C4-2B (cell line): ENCODE measurements at regions not wholly inside any gene's neighbourhood (a gene's known extent, or its start where the extent isn't known, plus 50 kb on each side); places are given as distances from the start of the nearest gene placed in this dataset.

Source experiments
- ZFX ChIP-seq: fragments of 450-650 bp; IDR thresholded peaks from 2 replicates; pipeline ENCODE4 v1.6.1; 2017
- TF ChIP-seq, protein P1 (sequence below): fragments of 450-650 bp; conservative IDR thresholded peaks from 2 replicates; pipeline ENCODE4 v1.5.1; 2017; ENCODE audit warnings: mild to moderate bottlenecking

DNA sequence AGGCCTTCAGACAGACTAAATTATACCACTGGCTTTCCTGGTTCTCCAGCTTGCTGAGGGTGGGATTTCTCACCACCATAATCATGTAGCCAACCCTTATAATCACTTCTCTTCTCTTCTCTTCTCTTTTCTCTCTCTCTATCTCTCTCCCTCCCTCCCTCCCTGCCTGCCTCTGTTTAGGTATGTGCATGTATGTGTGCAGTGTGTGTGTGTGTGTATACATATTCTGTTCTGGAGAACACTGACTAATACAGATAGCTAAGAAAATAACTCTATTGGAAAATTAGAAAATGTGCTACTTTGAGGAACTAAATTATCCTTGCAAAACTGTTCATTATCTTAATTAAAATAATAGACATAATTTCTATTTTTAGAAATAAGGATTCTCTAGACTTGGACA, 118.6 kb upstream of the GADL1 start:
- TF ChIP-seq, protein P1, sequence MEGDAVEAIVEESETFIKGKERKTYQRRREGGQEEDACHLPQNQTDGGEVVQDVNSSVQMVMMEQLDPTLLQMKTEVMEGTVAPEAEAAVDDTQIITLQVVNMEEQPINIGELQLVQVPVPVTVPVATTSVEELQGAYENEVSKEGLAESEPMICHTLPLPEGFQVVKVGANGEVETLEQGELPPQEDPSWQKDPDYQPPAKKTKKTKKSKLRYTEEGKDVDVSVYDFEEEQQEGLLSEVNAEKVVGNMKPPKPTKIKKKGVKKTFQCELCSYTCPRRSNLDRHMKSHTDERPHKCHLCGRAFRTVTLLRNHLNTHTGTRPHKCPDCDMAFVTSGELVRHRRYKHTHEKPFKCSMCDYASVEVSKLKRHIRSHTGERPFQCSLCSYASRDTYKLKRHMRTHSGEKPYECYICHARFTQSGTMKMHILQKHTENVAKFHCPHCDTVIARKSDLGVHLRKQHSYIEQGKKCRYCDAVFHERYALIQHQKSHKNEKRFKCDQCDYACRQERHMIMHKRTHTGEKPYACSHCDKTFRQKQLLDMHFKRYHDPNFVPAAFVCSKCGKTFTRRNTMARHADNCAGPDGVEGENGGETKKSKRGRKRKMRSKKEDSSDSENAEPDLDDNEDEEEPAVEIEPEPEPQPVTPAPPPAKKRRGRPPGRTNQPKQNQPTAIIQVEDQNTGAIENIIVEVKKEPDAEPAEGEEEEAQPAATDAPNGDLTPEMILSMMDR: no peak
- TF ChIP-seq ZFX: no peak
